NCI-H2196 (cell line): ENCODE measurements at regions not wholly inside any gene's neighbourhood (a gene's known extent, or its start where the extent isn't known, plus 50 kb on each side); places are given as distances from the start of the nearest gene placed in this dataset.

Experiments
- DNase-seq: peaks from one replicate; lab custom pipeline; 2025; ENCODE audit not compliant: unreplicated experiment; lab: John Stamatoyannopoulos, UW

- no peak for DNase-seq
Observed at GRCh38 chr6:139760128-139760527, 385.7 kb upstream of the CITED2 start.

GRCh38 chr6:139759086-139759485, 384.6 kb upstream of the CITED2 start:
- no peak for DNase-seq

GRCh38 chr6:139758209-139758611, 383.8 kb upstream of the CITED2 start:
- DNase-seq, result no peak

GRCh38 chr6:139757784-139758183, 383.3 kb upstream of the CITED2 start:
- DNase-seq, result no peak

GRCh38 chr6:139756381-139756780, 381.9 kb upstream of the CITED2 start:
- no peak for DNase-seq

GRCh38 chr6:139754898-139755775, 380.7 kb upstream of the CITED2 start:
- no peak for DNase-seq

- no peak for DNase-seq
Observed at GRCh38 chr6:139753198-139753861, 378.9 kb upstream of the CITED2 start.

GRCh38 chr6:139752086-139752485, 377.6 kb upstream of the CITED2 start:
- no peak for DNase-seq

- DNase-seq, result no peak
Observed at GRCh38 chr6:139751179-139751578, 376.7 kb upstream of the CITED2 start.

- no peak for DNase-seq
Observed at GRCh38 chr6:139748353-139749146, 374.1 kb upstream of the CITED2 start.

GRCh38 chr6:139747154-139747553, 372.7 kb upstream of the CITED2 start:
- no peak for DNase-seq

GRCh38 chr6:139744891-139745290, 370.4 kb upstream of the CITED2 start:
- DNase-seq, result no peak

- DNase-seq, result no peak
Observed at GRCh38 chr6:139743664-139744437, 369.4 kb upstream of the CITED2 start.

GRCh38 chr6:139742671-139743070, 368.2 kb upstream of the CITED2 start:
- no peak for DNase-seq

- no peak for DNase-seq
Observed at GRCh38 chr6:139738801-139739455, 364.5 kb upstream of the CITED2 start.

- no peak for DNase-seq
Observed at GRCh38 chr6:139736325-139736906, 362.0 kb upstream of the CITED2 start.

- no peak for DNase-seq
Observed at GRCh38 chr6:139732451-139732850, 358.0 kb upstream of the CITED2 start.

- no peak for DNase-seq
Observed at GRCh38 chr6:139730340-139730974, 356.0 kb upstream of the CITED2 start.

- no peak for DNase-seq
Observed at GRCh38 chr6:139728876-139729427, 354.5 kb upstream of the CITED2 start.
